ENCODE measurements at regions not wholly inside any gene's neighbourhood (a gene's known extent, or its start where the extent isn't known, plus 50 kb on each side); places are given as distances from the start of the nearest gene placed in this dataset.

GRCh38 chr2:129862668-129863067 lies 116.8 kb upstream of the RAB6C start:
- no peak for TF ChIP-seq CTCF (IDR thresholded peaks at IDR 0.05; ENCODE audit: partially characterized antibody, unreplicated experiment)
- no peak for DNase-seq
- H3K27me3 Mint-ChIP-seq (ENCODE audit: unreplicated experiment), result no peaks in the 10 kb centered on the region
- no peak overlapping the region for H3K27ac Mint-ChIP-seq (ENCODE audit: unreplicated experiment)
- H3K4me3 Mint-ChIP-seq (ENCODE audit: unreplicated experiment), result no peak overlapping the region
- H3K36me3 Mint-ChIP-seq (ENCODE audit: unreplicated experiment), result peaks cover under 1% of the 10 kb centered on the region
- peaks cover 4% of the 10 kb centered on the region for H3K9me3 Mint-ChIP-seq (ENCODE audit: unreplicated experiment)
- no peaks in the 10 kb centered on the region for H3K4me1 Mint-ChIP-seq (ENCODE audit: low read depth, unreplicated experiment)

- Mint-ChIP-seq H3K4me3 (ENCODE audit: unreplicated experiment) (no peak overlapping the region), H3K4me1 (ENCODE audit: low read depth, unreplicated experiment) (no peaks in the 10 kb centered on the region), H3K27me3 (ENCODE audit: unreplicated experiment) (no peaks in the 10 kb centered on the region), H3K36me3 (ENCODE audit: unreplicated experiment) (peaks cover 4% of the 10 kb centered on the region), H3K27ac (ENCODE audit: unreplicated experiment) (no peak overlapping the region), H3K9me3 (ENCODE audit: unreplicated experiment) (peaks cover 4% of the 10 kb centered on the region)
- no peak for DNase-seq
- no peak for TF ChIP-seq CTCF (IDR thresholded peaks at IDR 0.05; ENCODE audit: partially characterized antibody, unreplicated experiment)
Observed at GRCh38 chr2:129863350-129863749, 116.1 kb upstream of the RAB6C start.

- Mint-ChIP-seq H3K4me3 (ENCODE audit: unreplicated experiment) (no peak overlapping the region), H3K27ac (ENCODE audit: unreplicated experiment) (no peak overlapping the region), H3K4me1 (ENCODE audit: low read depth, unreplicated experiment) (no peaks in the 10 kb centered on the region), H3K36me3 (ENCODE audit: unreplicated experiment) (peaks cover 4% of the 10 kb centered on the region), H3K27me3 (ENCODE audit: unreplicated experiment) (no peaks in the 10 kb centered on the region), H3K9me3 (ENCODE audit: unreplicated experiment) (peaks cover 4% of the 10 kb centered on the region)
- no peak for DNase-seq
- no peak for TF ChIP-seq CTCF (IDR thresholded peaks at IDR 0.05; ENCODE audit: partially characterized antibody, unreplicated experiment)
Observed at GRCh38 chr2:129864719-129865118, 114.7 kb upstream of the RAB6C start.

- Mint-ChIP-seq H3K9me3 (ENCODE audit: unreplicated experiment) (peaks cover 5% of the 10 kb centered on the region), H3K4me1 (ENCODE audit: low read depth, unreplicated experiment) (no peaks in the 10 kb centered on the region), H3K36me3 (ENCODE audit: unreplicated experiment) (peaks cover 4% of the 10 kb centered on the region), H3K27ac (ENCODE audit: unreplicated experiment) (no peak overlapping the region), H3K4me3 (ENCODE audit: unreplicated experiment) (no peak overlapping the region), H3K27me3 (ENCODE audit: unreplicated experiment) (no peaks in the 10 kb centered on the region)
- no peak for DNase-seq
- no peak for TF ChIP-seq CTCF (IDR thresholded peaks at IDR 0.05; ENCODE audit: partially characterized antibody, unreplicated experiment)
Observed at GRCh38 chr2:129865976-129866375, 113.5 kb upstream of the RAB6C start.

- no peak overlapping the region for H3K27ac Mint-ChIP-seq (ENCODE audit: unreplicated experiment)
- no peak overlapping the region for H3K4me3 Mint-ChIP-seq (ENCODE audit: unreplicated experiment)
- DNase-seq, result no peak
- peaks cover 4% of the 10 kb centered on the region for H3K36me3 Mint-ChIP-seq (ENCODE audit: unreplicated experiment)
- peaks cover 5% of the 10 kb centered on the region for H3K9me3 Mint-ChIP-seq (ENCODE audit: unreplicated experiment)
- TF ChIP-seq CTCF (IDR thresholded peaks at IDR 0.05; ENCODE audit: partially characterized antibody, unreplicated experiment), result no peak
- H3K4me1 Mint-ChIP-seq (ENCODE audit: low read depth, unreplicated experiment), result no peaks in the 10 kb centered on the region
- no peaks in the 10 kb centered on the region for H3K27me3 Mint-ChIP-seq (ENCODE audit: unreplicated experiment)
Observed at GRCh38 chr2:129866391-129866790, 113.1 kb upstream of the RAB6C start.

Measured in glutamatergic neuron (in vitro differentiated cells).